ENCODE measurements at regions not wholly inside any gene's neighbourhood (a gene's known extent, or its start where the extent isn't known, plus 50 kb on each side); places are given as distances from the start of the nearest gene placed in this dataset.
"Not testable (repeated sequence)": the region's sequence is repeated elsewhere in the genome, so short reads cannot be mapped to it uniquely, and the experiment has no call there.

DNA sequence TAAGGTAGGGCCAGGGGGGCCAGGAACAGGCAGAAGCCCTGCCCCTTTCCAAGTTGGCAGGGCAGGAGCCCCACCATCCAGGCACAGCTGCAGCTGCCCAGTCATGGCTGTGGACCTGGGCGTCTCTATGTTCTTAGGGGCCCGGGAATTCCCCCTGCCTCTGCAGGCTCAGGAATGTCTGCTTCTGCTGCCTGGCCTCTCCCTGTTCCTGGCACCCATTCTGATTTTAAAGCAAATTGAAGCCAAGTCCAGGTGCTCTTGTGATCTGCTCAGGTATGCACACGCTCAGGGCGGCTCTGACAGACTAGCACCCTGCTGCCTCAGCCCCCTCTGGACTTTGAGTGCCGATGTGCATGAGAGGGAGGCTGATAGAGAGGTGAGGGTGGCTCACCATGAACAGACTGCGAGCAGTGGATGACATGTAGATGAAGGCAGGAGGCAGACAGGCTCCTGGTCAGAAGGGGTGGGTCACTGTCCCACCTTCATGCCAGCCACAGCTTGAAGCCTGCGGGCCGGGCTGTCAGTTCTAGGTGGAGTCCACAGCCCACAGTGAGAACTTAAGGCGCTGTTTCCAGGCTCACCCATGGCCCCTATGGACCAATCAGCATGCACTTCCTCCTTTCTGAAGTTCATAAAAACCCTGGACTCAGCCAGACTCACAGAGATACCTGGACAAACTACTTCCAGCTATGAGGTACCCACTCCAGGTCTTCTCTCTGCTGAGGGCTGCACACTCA, 747.8 kb upstream of the GBE1 start:
- no peak for DNase-seq (ENCODE audit: low spot score)

DNA sequence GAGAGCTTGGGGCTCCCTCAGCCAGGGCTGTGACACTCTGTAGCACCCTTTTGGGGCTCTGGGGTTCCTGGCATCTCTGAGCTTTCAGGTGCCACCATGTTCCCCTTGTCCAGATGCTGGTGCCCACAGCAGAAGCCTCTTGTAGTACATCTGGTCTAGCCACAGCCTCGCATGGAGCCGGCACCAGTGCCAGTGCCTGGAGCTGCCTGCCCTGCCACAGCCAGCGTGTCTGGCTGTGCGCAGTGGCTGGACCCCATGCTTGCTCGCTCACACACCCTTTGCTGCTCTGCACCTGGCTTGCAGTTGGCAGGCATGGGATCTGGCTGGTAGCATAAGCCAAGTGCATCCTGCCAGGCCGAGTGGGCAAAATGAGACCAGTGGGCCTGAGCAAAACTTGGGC, 744.8 kb upstream of the GBE1 start:
- no peak for DNase-seq (ENCODE audit: low spot score)

DNA sequence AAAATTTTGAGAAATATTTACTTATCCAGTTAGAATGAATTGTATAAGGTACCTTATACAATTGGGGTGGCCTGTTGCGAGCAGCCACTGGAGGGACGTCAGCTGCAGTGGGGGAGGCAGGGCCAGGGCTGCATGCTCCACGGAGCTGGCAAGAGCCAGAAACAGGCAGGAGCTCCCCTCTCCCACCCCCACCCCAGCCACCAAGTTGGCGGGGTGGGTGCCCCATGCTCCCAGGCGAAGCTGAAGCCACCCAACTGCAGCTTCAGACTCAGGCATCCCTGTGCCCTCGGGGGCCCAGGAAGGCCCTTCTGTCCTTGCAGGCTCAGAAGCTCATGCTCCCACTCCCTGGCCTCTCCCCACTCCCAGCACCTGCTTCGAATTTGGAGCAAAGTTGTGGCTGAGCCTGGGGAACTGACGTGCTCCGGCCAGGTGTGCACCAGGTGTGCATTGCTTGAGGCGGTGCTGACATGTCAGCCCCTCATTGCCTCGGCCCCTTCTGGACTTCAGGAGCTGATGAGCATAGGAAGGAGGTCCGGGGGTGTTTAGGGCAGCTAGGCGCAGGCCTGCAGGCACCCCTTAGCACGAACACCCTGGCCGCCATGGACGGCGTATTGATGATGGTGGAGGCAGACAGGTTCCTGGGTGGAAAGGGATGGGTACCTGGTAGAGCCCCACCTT, 743.8 kb upstream of the GBE1 start:
- no peak for DNase-seq (ENCODE audit: low spot score)

DNA sequence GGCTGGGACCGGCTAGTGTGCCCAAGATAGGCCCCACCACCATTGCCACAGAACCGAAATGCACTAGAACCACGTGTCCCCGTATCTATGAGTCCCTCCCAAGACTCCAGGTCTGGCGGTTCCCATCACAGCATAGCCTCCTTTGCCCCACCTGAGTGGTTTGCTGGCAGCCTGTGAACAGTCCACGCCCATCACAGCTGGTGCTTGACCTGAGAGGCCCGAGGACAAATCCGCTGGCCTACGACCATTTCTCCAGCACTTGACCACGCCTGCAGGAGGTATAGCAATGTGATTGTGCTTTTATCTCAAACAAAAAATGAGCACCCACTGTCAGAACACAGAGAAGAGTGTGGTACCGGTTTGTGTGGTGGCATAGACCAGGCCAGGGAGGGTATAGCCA, 736.7 kb upstream of the GBE1 start:
- no peak for DNase-seq (ENCODE audit: low spot score)

DNA sequence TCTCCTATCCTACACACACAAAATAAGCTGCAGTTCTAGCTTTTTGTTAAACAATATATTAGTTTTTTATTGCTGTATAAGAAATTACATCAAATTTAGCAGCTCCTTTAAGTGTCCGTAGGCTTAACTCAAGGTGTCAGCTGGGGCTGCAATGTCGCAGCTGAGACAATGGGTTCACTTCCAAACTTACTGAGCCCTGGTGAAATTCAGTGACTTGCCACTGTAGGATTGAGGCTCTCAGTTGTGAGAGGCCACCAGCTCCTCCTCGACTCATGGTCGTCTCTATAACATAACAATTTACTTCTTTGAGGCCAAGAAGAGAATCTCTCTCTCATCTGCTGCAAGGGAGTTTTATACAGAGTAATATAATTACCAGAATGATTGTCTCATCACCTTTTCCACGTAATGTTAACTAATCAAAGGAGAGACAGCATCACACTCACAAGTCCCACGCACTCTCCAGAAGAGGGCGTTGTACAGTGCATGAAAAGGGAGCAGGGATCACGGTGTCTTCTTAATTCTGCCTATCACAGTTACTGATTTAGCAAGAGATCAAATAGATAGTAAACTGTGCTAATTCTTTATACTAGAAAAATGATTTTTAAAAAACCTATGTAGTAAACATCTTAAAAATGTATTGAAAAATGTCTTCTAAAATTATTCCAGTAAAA, 735.6 kb upstream of the GBE1 start:
- no peak for DNase-seq (ENCODE audit: low spot score)

DNA sequence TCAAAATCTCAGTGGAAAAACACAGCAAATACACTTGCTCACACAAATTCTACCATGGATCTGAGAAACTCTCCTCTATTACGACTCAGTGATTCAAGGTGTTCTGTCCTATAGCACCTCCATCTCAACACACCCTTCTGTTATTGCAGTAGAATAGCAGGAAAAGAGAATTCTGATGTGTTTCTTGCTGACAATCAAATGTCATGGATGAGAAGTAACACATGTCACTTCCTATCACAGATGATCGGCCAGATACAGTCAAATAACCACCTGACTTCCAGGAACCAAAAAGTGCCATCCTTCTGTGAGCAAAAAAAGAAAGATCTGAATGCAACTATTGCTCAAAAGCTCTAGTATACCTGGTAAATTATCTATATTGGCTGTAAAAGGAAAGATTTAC, 734.2 kb upstream of the GBE1 start:
- no peak for DNase-seq (ENCODE audit: low spot score)

DNA sequence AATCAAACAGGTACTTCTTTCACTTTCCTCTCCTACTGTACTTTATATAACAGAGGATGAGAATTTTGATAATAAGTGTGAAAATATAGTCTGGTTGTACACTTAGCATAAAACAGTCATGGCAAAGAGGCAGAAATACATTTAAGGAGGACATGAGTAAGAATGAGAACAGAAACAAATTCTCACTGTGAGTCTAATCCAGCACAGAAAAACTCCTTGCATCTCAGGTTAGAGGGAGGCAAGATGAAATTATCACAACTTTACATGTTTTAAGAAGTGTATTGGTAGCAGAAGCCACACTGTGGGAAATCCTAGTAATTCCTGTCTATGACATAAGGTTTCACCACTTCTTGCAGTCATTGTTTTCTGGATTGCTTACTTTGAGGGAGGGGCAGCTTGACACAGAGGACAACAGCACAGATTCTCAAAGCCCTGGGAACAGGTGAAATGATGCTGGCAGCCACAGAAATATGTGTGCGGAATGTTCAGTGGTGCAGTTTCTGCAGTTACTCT, 733.6 kb upstream of the GBE1 start:
- DNase-seq (ENCODE audit: low spot score) = no peak

DNA sequence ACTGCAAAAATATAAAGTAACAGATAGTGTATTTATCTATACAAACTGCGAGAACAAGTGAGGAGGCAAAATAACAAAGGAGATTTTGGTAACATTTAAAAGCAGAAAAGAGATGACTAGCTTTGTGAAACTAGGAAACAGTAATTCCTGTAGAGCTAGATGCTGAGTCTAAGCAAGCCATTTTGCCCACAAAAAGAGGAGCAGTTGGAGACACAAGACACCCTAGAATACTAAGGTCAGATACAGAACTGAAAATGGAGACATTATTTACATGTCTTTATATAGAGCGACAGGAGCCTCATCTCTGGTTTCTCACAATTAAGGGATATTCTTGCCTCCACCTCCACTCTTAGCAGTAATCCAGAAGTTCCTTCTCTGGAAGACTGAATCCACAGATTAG, 732.4 kb upstream of the GBE1 start:
- DNase-seq (ENCODE audit: low spot score) = no peak

DNA sequence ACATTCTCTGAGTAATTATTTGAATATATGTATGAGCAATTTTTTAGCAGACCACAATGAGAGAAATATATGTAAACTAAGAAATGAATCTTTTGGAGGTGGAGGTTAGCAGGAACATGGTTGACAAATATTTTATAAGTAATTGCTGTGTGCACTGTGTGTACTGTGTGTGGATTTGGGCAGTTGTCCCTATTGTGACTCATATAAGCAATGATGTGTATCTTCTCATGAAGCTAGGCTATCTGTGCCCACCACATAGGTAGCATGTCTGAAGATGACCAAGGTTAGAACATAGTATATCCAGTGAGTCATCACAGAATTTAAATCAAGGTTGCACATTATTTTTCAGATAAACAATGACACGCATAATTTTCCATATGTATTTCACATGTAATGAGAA, 713.9 kb upstream of the GBE1 start:
- no peak for DNase-seq (ENCODE audit: low spot score)

DNA sequence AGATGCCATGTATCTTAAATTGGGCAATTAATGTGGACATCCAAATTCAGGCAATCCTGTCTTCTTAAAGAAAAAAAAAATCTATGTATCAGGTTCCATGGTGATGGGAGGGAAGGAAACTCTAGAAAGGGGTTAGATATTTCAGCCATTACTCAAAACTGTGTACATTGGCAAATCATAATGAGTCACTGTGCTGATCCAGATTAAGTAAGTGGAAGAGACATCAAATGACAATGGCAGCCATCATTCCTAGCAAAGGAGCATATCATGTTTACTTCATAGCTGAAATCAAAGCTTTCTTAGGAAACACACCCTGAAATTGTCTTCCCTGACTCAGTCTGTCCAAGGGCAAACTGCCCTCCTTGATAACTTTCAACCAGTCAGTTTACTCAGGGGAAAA, 713.3 kb upstream of the GBE1 start:
- DNase-seq (ENCODE audit: low spot score) = no peak

DNA sequence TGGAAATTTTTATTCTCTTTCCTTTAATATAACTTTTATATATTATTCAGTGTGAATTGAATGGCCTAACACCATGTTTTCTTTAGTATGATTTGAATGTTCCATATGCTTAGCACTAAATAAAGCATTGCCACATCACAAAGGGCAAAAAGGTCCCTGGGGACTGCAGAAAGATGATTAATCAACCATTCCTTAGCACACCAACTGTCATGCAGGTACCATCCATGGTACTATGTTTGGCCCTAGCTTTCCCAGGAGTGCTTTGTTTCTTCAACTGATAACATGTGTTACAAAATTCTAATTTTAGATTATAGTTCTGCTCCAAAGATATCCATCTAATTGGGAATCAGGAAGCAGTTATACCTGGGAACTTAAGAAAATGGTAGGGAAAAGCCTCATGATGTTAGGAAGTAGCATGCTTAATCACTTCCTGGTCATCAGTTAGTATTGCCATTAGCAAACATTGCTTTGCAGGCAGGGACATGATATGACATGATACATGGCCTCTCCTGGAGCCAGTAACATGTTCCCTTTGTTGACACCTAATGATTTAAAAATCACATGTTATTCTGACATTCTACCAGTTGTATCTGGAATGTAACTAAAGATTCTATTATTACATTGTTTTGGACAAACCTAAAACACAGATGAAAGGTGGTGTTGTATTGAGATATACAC, 712.6 kb upstream of the GBE1 start:
- DNase-seq (ENCODE audit: low spot score) = no peak

DNA sequence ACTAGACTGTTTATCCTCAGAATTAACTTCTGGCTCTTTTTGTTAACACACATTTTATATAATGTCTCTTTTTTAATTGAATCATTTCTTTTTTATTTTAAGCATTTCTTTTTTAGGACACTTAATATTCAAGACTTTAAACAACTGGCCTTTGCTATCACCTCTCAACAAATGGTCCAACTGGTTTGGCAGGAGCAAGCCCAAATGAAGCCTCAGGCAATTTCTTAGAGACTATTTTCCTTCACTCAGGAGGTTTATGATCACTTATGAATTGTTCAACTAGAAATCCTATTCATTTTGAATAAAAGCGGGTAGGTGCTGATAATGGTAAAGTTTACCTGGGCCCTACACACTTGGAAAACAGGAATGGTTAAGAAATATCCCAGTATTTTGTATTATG, 705.6 kb upstream of the GBE1 start:
- no peak for DNase-seq (ENCODE audit: low spot score)

DNA sequence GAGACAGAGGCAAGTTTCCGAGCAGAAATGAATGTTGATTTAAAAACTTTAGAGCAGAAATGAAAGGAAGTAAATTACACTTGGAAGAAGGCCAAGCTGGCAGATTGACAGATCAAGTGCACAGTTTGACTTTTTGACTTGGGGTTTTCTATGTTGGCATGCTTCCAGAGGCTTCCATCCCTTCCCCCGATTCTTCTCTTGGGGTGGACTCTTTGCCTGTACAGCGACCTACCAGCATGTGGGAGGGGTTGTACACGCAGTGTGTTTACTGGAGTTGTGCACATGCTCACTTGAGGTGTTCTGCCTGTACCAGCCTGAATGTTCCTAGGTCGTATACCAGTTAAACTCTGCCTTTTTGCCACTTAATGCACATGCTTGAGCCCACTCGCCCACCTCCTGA, 701.5 kb upstream of the GBE1 start:
- DNase-seq (ENCODE audit: low spot score) = no peak

DNA sequence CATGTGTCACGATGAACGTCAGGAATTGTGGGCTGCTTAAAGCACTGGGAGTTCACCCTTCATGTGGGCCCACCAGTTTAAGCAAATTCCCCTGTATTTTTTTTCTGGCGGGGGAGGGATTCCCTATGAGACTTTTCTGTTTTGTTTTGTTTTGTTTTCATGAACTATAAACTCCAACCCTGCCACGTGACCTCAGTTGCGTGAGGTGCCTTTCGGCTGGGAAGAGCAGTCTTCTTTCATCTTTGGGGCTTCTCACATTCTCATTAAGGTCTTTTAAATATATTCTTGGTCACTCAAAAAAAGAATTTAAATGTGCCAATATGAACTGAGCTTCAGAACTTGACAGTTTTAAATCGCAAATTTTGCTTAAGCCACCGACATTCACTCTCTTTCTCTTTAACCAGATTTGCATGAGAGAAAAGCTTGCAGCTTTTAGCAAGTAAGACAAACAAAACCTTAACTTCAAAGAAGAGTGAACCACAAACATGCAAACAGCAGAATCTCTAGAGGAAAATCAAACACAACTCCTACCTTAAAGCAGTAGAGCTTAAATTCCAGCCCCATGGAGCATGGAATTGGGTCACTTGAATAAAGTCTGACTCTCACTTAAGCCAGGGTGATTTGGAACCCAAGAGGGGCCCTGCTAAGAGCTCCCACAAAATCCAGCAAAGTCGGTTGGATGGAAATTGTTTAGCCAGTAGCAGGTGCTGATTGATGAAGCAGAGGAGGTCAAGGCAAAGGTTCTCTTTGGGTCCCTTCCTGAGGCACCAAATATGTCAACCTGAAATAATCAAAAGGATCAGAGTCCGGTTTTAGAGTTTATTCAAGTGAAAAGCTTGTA, 699.8 kb upstream of the GBE1 start:
- no peak for DNase-seq (ENCODE audit: low spot score)

DNA sequence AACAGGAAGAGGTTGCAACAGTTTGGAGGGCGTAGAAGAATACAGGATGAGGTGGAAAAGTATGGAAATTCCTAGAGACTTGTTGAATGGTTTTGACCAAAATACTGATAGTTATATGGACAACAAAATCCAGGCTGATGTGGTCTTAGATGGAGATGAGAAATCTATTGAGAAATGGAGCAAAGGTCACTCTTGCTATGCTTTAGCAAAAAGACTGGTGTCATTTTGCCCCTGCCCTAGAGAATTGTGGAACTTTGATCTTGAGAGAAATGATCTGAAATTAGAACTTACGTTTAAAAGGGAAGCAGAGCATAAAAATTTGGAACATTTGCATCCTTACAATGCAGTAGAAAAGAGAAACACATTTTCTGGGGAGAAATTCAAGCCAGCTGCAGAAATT, 686.9 kb upstream of the GBE1 start:
- no peak for DNase-seq (ENCODE audit: low spot score)

DNA sequence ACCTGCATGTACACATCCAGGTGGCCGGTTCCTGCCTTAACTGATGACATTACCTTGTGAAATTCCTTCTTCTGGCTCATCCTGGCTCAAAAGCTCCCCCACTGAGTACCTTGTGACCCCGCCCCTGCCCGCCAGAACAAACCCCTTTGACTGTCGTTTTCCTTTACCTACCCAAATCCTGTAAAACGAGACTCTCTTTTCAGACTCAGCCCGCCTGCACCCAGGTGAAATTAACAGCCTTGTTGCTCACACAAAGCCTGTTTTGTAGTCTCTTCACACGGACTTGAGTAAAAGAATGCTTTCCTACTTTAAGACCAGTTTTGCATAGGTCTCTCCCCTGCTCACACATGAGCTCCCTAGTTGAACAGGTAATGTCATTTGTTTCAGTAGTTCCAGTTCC, 667.4 kb upstream of the GBE1 start:
- not testable (repeated sequence) for DNase-seq (ENCODE audit: low spot score)

DNA sequence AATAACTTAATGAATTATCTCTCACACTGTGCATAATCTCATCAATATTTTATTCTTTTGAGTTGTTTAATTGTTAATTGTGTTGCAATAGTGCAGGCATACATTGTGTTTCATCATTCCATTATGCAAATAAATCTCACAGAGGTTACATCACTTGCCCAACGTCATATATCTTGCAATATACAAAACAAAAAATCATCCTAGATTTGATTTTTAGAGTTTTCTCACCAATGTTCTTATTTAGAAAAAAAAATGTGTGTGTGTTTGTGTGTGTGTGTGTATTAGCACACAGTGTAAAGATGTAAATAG, 662.5 kb upstream of the GBE1 start:
- DNase-seq (ENCODE audit: low spot score) = no peak

DNA sequence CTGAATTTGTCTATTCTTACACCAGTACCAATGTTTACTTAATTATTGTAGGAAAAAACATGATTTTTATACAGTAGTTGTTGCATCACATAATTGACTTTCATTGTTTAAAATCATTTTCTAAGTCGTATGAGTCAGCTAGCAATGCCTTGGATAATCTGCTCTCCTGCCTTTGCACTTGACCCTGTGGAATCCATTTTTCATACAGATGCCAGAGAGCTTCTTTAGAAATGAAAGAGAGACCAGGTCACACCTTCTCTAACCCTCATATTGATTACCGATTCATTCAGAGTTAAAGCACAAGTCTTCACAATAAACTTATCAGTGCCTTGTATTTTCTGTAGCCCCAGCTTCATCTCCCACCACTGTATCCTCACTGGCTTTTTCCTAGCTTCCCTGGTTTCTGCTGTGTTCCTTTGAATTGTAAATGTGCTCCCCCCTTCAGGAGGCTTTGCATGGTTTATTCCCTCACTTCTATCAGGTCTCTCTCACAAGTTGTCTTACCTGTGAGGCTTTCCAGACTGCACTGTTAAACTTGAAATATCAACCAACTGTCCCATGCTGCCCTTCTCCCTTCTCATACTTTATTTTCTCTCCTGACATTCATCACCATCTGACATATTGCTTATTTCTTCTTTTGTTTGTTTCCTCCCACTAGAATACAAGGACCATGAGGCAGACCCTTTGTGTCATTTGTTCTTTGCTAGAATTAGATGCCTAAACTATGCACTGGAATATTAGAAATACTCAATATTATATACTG, 662.0 kb upstream of the GBE1 start:
- DNase-seq (ENCODE audit: low spot score) = no peak

DNA sequence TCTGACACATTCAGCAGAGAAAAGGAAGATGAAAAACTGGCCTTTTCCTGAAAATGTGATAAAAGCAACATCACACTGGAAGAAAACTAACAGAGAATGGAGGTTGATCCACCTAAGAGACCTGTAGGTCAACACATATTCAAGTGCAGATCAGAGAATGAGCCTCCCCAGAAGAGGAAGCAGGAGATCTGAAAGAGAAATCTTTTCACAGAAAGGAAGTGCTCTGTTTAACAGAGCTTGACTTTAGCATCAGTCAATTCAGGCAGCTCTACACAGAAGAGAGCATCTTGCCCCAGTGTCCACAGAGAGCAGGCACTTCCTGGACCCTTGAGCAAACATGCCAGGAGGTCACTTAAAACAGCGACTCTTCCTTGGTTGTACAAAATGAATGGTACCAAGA, 655.4 kb upstream of the GBE1 start:
- no peak for DNase-seq (ENCODE audit: low spot score)

DNA sequence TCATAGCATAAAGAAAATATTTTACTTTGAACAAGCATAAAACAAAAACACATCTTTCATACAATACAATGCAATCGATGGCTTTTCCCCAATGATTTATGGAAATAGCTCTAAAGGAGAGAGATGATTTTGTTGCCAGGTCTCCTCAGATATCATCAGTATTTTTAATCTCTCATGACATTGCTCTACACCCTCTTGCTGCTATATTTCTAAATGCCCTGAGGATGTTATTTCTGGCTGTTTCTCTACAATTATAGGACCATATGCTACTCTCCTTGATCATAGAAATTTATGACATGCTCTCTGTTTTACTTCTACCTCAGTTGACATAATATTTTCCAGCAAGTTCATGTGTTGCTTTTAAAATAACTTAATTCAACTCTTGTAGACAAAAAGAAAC, 654.9 kb upstream of the GBE1 start:
- no peak for DNase-seq (ENCODE audit: low spot score)

DNA sequence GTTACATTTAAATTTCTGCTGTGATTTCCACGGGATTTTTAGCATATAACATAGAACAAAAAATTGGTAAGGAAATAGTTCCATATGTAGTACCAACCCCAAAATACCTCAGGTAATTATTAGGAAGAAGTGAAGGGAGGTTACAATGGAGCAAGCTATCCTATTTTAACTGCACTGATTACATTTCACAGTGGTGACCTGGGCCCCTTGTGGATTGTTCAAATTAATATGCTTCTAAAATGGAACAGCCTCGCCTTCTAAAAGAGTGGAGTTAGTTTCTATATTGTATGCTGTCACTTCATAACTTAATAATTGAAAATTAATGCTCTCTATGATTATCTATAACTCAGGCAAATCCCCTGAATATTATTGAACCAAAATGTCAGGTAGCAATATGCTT, 651.7 kb upstream of the GBE1 start:
- no peak for DNase-seq (ENCODE audit: low spot score)

Measured in SK-N-DZ (cell line).